Upper lobe of right lung (tissue), 1 donor: ENCODE measurements at regions not wholly inside any gene's neighbourhood (a gene's known extent, or its start where the extent isn't known, plus 50 kb on each side); places are given as distances from the start of the nearest gene placed in this dataset.

ENCODE experiments used
- ATAC-seq: fragments of 200-7000 bp; cut with Tn5 transposase; one replicate; pipeline ENCODE4 v1.9.1; 2020; ENCODE audit warnings: mild to moderate bottlenecking, moderate library complexity
- DNase-seq: peaks from one replicate; pipeline ENCODE4 v3.0.0-alpha.2; 2020
- H3K27ac ChIP-seq: fragments of 200-600 bp; one replicate; pipeline ENCODE4 v1.8.0; 2022
- H3K27me3 ChIP-seq: fragments of 200-600 bp; one replicate; pipeline ENCODE4 v1.8.0; 2022; ENCODE audit warnings: mild to moderate bottlenecking
- H3K36me3 ChIP-seq: fragments of 200-600 bp; one replicate; pipeline ENCODE4 v1.8.0; 2022
- H3K4me1 ChIP-seq: fragments of 200-600 bp; one replicate; pipeline ENCODE4 v1.8.0; 2022
- H3K4me3 ChIP-seq: fragments of 200-600 bp; one replicate; pipeline ENCODE4 v1.8.0; 2022; ENCODE audit warnings: mild to moderate bottlenecking
- H3K9me3 ChIP-seq: fragments of 200-600 bp; one replicate; pipeline ENCODE4 v1.8.0; 2022
- intact Hi-C: fragments of 100-400 bp; cut with DNase I; formaldehyde crosslinking; loops from one replicate; pipeline ENCODE4 v1.11.0; 2022
- TF ChIP-seq, protein P1 (sequence below): fragments of 200-600 bp; IDR thresholded peaks from one replicate; pipeline ENCODE4 v1.8.0; 2022; ENCODE audit warnings: antibody characterized with exemption
- donor health status: DM: no; HTN: yes; CAD: no; lungs with severe emphysema.

GRCh38 chr15:62961134-62961533 is 81.4 kb upstream of the TPM1 start:
- ATAC-seq = no peak
- no peak overlapping the region for H3K27ac ChIP-seq
- H3K36me3 ChIP-seq = no peaks in the 10 kb centered on the region
- intact Hi-C loops = no loop called here
- no peak overlapping the region for H3K4me3 ChIP-seq
- no peaks in the 10 kb centered on the region for H3K4me1 ChIP-seq
- H3K27me3 ChIP-seq = no peaks in the 10 kb centered on the region
- no peak for DNase-seq
- H3K9me3 ChIP-seq = no peaks in the 10 kb centered on the region
- TF ChIP-seq, protein P1, sequence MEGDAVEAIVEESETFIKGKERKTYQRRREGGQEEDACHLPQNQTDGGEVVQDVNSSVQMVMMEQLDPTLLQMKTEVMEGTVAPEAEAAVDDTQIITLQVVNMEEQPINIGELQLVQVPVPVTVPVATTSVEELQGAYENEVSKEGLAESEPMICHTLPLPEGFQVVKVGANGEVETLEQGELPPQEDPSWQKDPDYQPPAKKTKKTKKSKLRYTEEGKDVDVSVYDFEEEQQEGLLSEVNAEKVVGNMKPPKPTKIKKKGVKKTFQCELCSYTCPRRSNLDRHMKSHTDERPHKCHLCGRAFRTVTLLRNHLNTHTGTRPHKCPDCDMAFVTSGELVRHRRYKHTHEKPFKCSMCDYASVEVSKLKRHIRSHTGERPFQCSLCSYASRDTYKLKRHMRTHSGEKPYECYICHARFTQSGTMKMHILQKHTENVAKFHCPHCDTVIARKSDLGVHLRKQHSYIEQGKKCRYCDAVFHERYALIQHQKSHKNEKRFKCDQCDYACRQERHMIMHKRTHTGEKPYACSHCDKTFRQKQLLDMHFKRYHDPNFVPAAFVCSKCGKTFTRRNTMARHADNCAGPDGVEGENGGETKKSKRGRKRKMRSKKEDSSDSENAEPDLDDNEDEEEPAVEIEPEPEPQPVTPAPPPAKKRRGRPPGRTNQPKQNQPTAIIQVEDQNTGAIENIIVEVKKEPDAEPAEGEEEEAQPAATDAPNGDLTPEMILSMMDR = no peak

DNA sequence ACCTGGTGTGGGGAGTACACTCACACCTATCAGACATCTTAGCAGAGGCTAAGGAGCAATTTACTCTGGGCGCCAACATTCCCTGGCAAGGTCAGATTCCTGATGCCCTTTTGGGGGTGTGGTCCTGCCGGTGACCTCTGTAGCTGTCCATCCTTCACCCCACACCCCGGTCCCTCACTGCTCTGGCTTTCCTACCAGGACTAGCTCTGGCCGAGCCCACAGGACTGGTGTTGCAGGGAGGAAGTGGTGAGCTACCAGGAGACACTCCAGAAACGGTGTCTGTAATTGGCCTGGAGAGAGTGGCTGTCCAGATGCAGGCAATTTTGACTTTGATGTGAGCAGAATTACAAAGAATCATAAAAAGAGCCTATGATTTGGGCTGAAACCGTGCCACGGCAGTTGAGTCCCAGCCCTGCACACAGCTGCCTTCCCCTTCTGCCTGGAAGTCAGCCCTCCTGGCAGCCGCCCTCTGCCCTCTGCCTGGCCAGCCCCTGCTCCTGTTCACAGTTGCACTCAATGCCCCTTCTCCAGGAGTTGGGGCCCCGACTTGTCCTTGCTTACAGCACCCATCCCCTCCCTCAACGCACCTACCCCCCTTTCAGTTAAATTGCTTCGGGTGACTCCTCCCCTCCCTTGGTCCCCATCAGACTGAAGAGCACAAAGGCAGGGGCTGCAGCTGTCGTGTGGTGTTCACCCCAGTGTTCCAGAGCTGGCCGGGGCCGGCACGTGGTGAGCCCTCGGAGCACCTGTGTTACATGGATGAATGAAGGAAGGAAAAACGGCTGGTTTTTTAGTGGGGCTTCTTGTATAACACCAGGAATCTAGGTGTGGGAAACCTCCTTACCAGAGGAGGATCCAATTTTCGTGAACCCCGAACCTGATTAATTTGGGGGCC is 80.2 kb upstream of the TPM1 start:
- Histone ChIP-seq H3K36me3 (no peaks in the 10 kb centered on the region), H3K27me3 (no peaks in the 10 kb centered on the region), H3K4me3 (no peak overlapping the region), H3K9me3 (no peaks in the 10 kb centered on the region), H3K4me1 (no peaks in the 10 kb centered on the region), H3K27ac (no peak overlapping the region)
- DNase-seq (no peak), ATAC-seq (no peak)
- TF ChIP-seq, protein P1 = no peak
- intact Hi-C loops = no loop called here

- intact Hi-C loops = no loop called here
- Histone ChIP-seq H3K4me1 (no peaks in the 10 kb centered on the region), H3K9me3 (no peaks in the 10 kb centered on the region), H3K36me3 (no peaks in the 10 kb centered on the region), H3K4me3 (no peak overlapping the region), H3K27me3 (no peaks in the 10 kb centered on the region), H3K27ac (no peak overlapping the region)
- TF ChIP-seq, protein P1 = no peak
- DNase-seq = no peak
- no peak for ATAC-seq
Observed at GRCh38 chr15:62964251-62964650, 78.3 kb upstream of the TPM1 start.

GRCh38 chr15:62966294-62967078 is 76.1 kb upstream of the TPM1 start:
- Histone ChIP-seq H3K27me3 (no peaks in the 10 kb centered on the region), H3K36me3 (no peaks in the 10 kb centered on the region), H3K9me3 (no peaks in the 10 kb centered on the region), H3K4me3 (no peak overlapping the region), H3K4me1 (no peaks in the 10 kb centered on the region), H3K27ac (no peak overlapping the region)
- intact Hi-C loops = no loop called here
- TF ChIP-seq, protein P1 = no peak
- ATAC-seq = no peak
- DNase-seq = no peak

GRCh38 chr15:62968699-62969098 is 73.8 kb upstream of the TPM1 start:
- ATAC-seq (no peak), DNase-seq (no peak)
- Histone ChIP-seq H3K4me3 (no peak overlapping the region), H3K27ac (no peak overlapping the region), H3K36me3 (no peaks in the 10 kb centered on the region), H3K4me1 (no peaks in the 10 kb centered on the region), H3K9me3 (no peaks in the 10 kb centered on the region), H3K27me3 (no peaks in the 10 kb centered on the region)
- TF ChIP-seq, protein P1 = no peak
- intact Hi-C loops = no loop called here
